GM23338 (cell line): ENCODE measurements at regions not wholly inside any gene's neighbourhood (a gene's known extent, or its start where the extent isn't known, plus 50 kb on each side); places are given as distances from the start of the nearest gene placed in this dataset.

Source experiments
- CREB1 ChIP-seq: fragments of 250-450 bp; sonication (Bioruptor Pico); IDR thresholded peaks from 2 replicates; pipeline ENCODE4 v1.5.0; 2020; ENCODE audit warnings: low read depth, mild to moderate bottlenecking, moderate library complexity
- EZH2 ChIP-seq: fragments of 200-600 bp; sonication (generic); IDR thresholded peaks from one replicate; pipeline ENCODE4 v1.8.0; 2017; ENCODE audit warnings: antibody characterized with exemption, mild to moderate bottlenecking, low read depth; ENCODE audit not compliant: unreplicated experiment
- EZH2phosphoT487 ChIP-seq: fragments of 200-600 bp; sonication (generic); IDR thresholded peaks from one replicate; pipeline ENCODE4 v1.8.1; 2018; ENCODE audit warnings: antibody characterized with exemption; ENCODE audit not compliant: unreplicated experiment
- POLR2AphosphoS5 ChIP-seq: IDR thresholded peaks from 2 replicates; pipeline ENCODE4 v1.6.1; 2016; ENCODE audit warnings: antibody characterized with exemption, low read depth
- ZNF331 ChIP-seq: fragments of 250-450 bp; sonication (Bioruptor Pico); IDR thresholded peaks from 2 replicates; pipeline ENCODE4 v1.5.0; 2020; ENCODE audit warnings: low read depth, mild to moderate bottlenecking, moderate library complexity
- TF ChIP-seq, protein P1 (sequence below), 2 experiments: fragments of 200-600 bp in 1 of 2; sonication (generic) in 1 of 2; conservative IDR thresholded peaks; 2 replicates each; pipeline versions ENCODE4 v1.5.1 to v1.6.1; 2016 to 2017; ENCODE audit warnings: antibody characterized with exemption in 2 of 2, low read depth in 2 of 2, mild to moderate bottlenecking in 2 of 2, moderate library complexity in 1 of 2

DNA sequence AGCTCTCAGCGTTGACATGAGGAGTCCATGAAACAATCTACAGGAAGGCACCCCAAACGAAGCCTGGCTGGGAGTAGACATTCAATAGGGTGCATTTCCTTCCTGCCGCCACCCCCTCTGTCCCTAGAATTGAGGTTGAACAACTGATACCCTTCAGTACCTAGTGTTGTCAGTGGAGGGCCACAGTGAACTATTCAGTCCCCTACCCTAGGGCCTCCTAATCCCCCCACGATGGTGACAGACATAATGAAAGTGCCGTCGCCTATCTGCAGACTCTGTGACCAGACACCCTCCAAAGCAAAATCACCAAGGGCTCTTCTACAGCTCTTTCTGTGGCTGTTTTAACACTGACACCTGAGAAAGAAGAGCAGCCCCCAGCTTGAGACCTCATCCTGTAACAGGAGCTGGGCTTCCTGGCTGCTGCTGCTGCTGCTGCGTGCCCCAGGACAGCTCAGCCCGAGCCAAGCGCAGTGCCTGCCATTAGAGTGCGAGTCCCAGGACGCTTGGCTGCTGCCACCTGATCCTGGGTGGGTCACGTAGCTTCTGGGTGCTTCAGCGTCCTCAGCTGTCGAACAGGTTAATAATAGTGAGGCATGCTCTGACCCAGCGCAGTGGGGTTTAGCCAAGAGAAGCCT lies 183.0 kb downstream of the ZBTB18 start:
- TF ChIP-seq, protein P1, sequence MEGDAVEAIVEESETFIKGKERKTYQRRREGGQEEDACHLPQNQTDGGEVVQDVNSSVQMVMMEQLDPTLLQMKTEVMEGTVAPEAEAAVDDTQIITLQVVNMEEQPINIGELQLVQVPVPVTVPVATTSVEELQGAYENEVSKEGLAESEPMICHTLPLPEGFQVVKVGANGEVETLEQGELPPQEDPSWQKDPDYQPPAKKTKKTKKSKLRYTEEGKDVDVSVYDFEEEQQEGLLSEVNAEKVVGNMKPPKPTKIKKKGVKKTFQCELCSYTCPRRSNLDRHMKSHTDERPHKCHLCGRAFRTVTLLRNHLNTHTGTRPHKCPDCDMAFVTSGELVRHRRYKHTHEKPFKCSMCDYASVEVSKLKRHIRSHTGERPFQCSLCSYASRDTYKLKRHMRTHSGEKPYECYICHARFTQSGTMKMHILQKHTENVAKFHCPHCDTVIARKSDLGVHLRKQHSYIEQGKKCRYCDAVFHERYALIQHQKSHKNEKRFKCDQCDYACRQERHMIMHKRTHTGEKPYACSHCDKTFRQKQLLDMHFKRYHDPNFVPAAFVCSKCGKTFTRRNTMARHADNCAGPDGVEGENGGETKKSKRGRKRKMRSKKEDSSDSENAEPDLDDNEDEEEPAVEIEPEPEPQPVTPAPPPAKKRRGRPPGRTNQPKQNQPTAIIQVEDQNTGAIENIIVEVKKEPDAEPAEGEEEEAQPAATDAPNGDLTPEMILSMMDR (conservative IDR thresholded peaks at IDR 0.05; ENCODE audit: low read depth in 2 of 2), result peak; percentile 26 to 40
- TF ChIP-seq POLR2AphosphoS5, result no peak
- no peak for TF ChIP-seq EZH2
- no peak for TF ChIP-seq EZH2phosphoT487
- TF ChIP-seq CREB1 (CRISPR knock-in tag), result no peak
- no peak for TF ChIP-seq ZNF331 (CRISPR knock-in tag)
